ENCODE measurements at regions not wholly inside any gene's neighbourhood (a gene's known extent, or its start where the extent isn't known, plus 50 kb on each side); places are given as distances from the start of the nearest gene placed in this dataset.

GRCh38 chr18:73973972-73974371 is 173.7 kb downstream of the FBXO15 start (continued):
- TF ChIP-seq CTCF (IDR thresholded peaks at IDR 0.05; ENCODE audit: low read depth, low read length, missing input control) = no peak
- no peak for TF ChIP-seq EGR1 (IDR thresholded peaks at IDR 0.05; ENCODE audit: low read depth in 2 of 2)
- TF ChIP-seq GABPA (IDR thresholded peaks at IDR 0.05 in 1 of 2, conservative IDR thresholded peaks at IDR 0.05 in 1 of 2) = no peak
- no peak for TF ChIP-seq RXRA (IDR thresholded peaks at IDR 0.05)

- H3K36me3 ChIP-seq (ENCODE audit: control insufficient read depth in 4 of 4, insufficient read depth in 3 of 4, low read depth in 1 of 4, low read length in 3 of 4) = no peaks in the 10 kb centered on the region
- WGBS = 68% methylated on average over 2 of the region's 2 CpGs
- H3K27me3 ChIP-seq (ENCODE audit: control insufficient read depth in 4 of 4, insufficient read depth in 4 of 4, low read length in 3 of 4) = no peaks in the 10 kb centered on the region
- H3K9me3 ChIP-seq (ENCODE audit: control insufficient read depth in 4 of 4, low read length in 3 of 4) = no peaks in the 10 kb centered on the region
- H3K9ac ChIP-seq (ENCODE audit: low read depth in 1 of 2, low read length in 2 of 2) = no peak overlapping the region
- TF ChIP-seq MAX (IDR thresholded peaks at IDR 0.05) (no peak), ATF3 (IDR thresholded peaks at IDR 0.05) (no peak), ZBTB33 (IDR thresholded peaks at IDR 0.05) (no peak), REST (IDR thresholded peaks at IDR 0.05) (no peak), JUND (IDR thresholded peaks at IDR 0.05) (no peak), FOXA2 (IDR thresholded peaks at IDR 0.05) (no peak), RAD21 (IDR thresholded peaks at IDR 0.05) (no peak)
- no peak overlapping the region for H3K27ac ChIP-seq (ENCODE audit: low read depth in 1 of 2, low read length in 2 of 2)
- no peak for DNase-seq (ENCODE audit: low spot score)
- H3K4me3 ChIP-seq (ENCODE audit: low read depth in 1 of 3, low read length in 3 of 3) = no peak overlapping the region
- no peaks in the 10 kb centered on the region for H3K4me1 ChIP-seq (ENCODE audit: control insufficient read depth in 4 of 4, insufficient read depth in 4 of 4, low read length in 3 of 4)
Measured at GRCh38 chr18:73966954-73967353, 180.7 kb downstream of the FBXO15 start.

GRCh38 chr18:73962256-73962655 is 185.4 kb downstream of the FBXO15 start:
- 71% methylated on average over 3 of the region's 3 CpGs for WGBS
- H3K36me3 ChIP-seq (ENCODE audit: control insufficient read depth in 4 of 4, insufficient read depth in 3 of 4, low read depth in 1 of 4, low read length in 3 of 4) = no peaks in the 10 kb centered on the region
- TF ChIP-seq RAD21 (IDR thresholded peaks at IDR 0.05) = no peak
- TF ChIP-seq JUND (IDR thresholded peaks at IDR 0.05) = no peak
- TF ChIP-seq MAX (IDR thresholded peaks at IDR 0.05) = no peak
- no peak for TF ChIP-seq HNF4A (conservative IDR thresholded peaks at IDR 0.05)
- no peak for TF ChIP-seq RXRA (IDR thresholded peaks at IDR 0.05)
- no peak for TF ChIP-seq EGR1 (IDR thresholded peaks at IDR 0.05; ENCODE audit: low read depth in 2 of 2)
- no peak for TF ChIP-seq TAF1 (conservative IDR thresholded peaks at IDR 0.05)
- TF ChIP-seq YY1 (IDR thresholded peaks at IDR 0.05) = no peak
- TF ChIP-seq REST (IDR thresholded peaks at IDR 0.05) = no peak
- no peak for TF ChIP-seq GABPA (IDR thresholded peaks at IDR 0.05 in 1 of 2, conservative IDR thresholded peaks at IDR 0.05 in 1 of 2)
- TF ChIP-seq FOXA1 (IDR thresholded peaks at IDR 0.05) = no peak
- TF ChIP-seq NR2F2 (IDR thresholded peaks at IDR 0.05) = no peak

More at GRCh38 chr18:73962256-73962655, 185.4 kb downstream of the FBXO15 start:
- Histone ChIP-seq H3K9ac (ENCODE audit: low read depth in 1 of 2, low read length in 2 of 2) (no peak overlapping the region), H3K9me3 (ENCODE audit: control insufficient read depth in 4 of 4, low read length in 3 of 4) (no peaks in the 10 kb centered on the region), H3K4me3 (ENCODE audit: low read depth in 1 of 3, low read length in 3 of 3) (no peak overlapping the region), H3K4me1 (ENCODE audit: control insufficient read depth in 4 of 4, insufficient read depth in 4 of 4, low read length in 3 of 4) (no peaks in the 10 kb centered on the region), H3K27ac (ENCODE audit: low read depth in 1 of 2, low read length in 2 of 2) (no peak overlapping the region), H3K27me3 (ENCODE audit: control insufficient read depth in 4 of 4, insufficient read depth in 4 of 4, low read length in 3 of 4) (no peaks in the 10 kb centered on the region)
- DNase-seq (ENCODE audit: low spot score) = no peak

Data from liver (tissue), 8 donors.